A549 (cell line): ENCODE measurements at regions not wholly inside any gene's neighbourhood (a gene's known extent, or its start where the extent isn't known, plus 50 kb on each side); places are given as distances from the start of the nearest gene placed in this dataset.

Experiments
- ATAC-seq, 2 experiments: fragments of 200-7000 bp in 1 of 2; fragments of >200 bp in 1 of 2; cut with Nextera tagmentation in 1 of 2; cut with Tn5 transposase in 1 of 2; 3 replicates each; pipeline versions ENCODE4 v1.8.0 to v1.9.1; 2018 to 2020; ENCODE audit warnings: mild to moderate bottlenecking in 1 of 2, moderate library complexity in 1 of 2
- CTCF ChIA-PET: fragments of 300-600 bp; sonication (Branson Sonifier 250); formaldehyde crosslinking; extraction: SDS; loops from one replicate; lab custom pipeline; 2021; ENCODE audit warnings: antibody characterized with exemption, inconsistent platforms; lab: Yijun Ruan, JAX
- POLR2A ChIA-PET: fragments of 350-600 bp; formaldehyde crosslinking; extraction: SDS; loops from one replicate; lab custom pipeline; 2021; ENCODE audit warnings: antibody characterized with exemption, inconsistent platforms; lab: Yijun Ruan, JAX
- DNase-seq, 2 experiments: peaks; one replicate each; pipeline versions ENCODE4 v3.0.0 to v3.0.0-alpha.2; 2011 to 2016; ENCODE audit warnings: low read depth in 1 of 2, low spot score in 1 of 2
- FAIRE-seq: peaks from 2 replicates; lab custom pipeline; 2011; peaks lifted over from hg19 to GRCh38; lab: Jason Lieb, UNC
- H3K27ac ChIP-seq, 2 experiments: fragments of >200 bp; sonication (Bioruptor Twin); formaldehyde crosslinking; 3 replicates each; pipeline ENCODE4 v1.5.1; 2016 to 2017
- H3K4me1 ChIP-seq: fragments of >200 bp; sonication (Bioruptor Twin); formaldehyde crosslinking; 3 replicates; pipeline ENCODE4 v1.6.1; 2016
- H3K4me2 ChIP-seq: fragments of >200 bp; sonication (Bioruptor Twin); formaldehyde crosslinking; 3 replicates; pipeline ENCODE4 v1.6.1; 2016
- H3K4me3 ChIP-seq: fragments of >200 bp; sonication (Bioruptor Twin); formaldehyde crosslinking; 3 replicates; pipeline ENCODE4 v1.5.1; 2016
- H3K9me3 ChIP-seq: fragments of >200 bp; sonication (Bioruptor Twin); formaldehyde crosslinking; 3 replicates; pipeline ENCODE4 v1.6.1; 2016
- CBX2 ChIP-seq: fragments of 200-600 bp; sonication (generic); IDR thresholded peaks from 2 replicates; pipeline ENCODE4 v1.6.1; 2016; ENCODE audit warnings: low read depth, mild to moderate bottlenecking, borderline replicate concordance
- EHMT2 ChIP-seq: fragments of 200-600 bp; sonication (generic); IDR thresholded peaks from 2 replicates; pipeline ENCODE4 v1.6.1; 2016; ENCODE audit warnings: antibody characterized with exemption, low read depth, mild to moderate bottlenecking, moderate library complexity
- EP300 ChIP-seq, 2 experiments: fragments of >200 bp; sonication (Bioruptor Twin); formaldehyde crosslinking; IDR thresholded peaks; 2 replicates in 1 of 2; 3 replicates in 1 of 2; pipeline ENCODE4 v1.6.1; 2016 to 2017
- FOSB ChIP-seq: fragments of 250-450 bp; sonication (Bioruptor Pico); IDR thresholded peaks from 2 replicates; pipeline ENCODE4 v1.5.0; 2020; ENCODE audit warnings: mild to moderate bottlenecking, moderate library complexity
- HDAC2 ChIP-seq: fragments of 200-600 bp; sonication (generic); IDR thresholded peaks from 2 replicates; pipeline ENCODE4 v1.6.1; 2016
- HES2 ChIP-seq: fragments of >200 bp; sonication (Bioruptor Twin); formaldehyde crosslinking; IDR thresholded peaks from 2 replicates; pipeline ENCODE4 v1.6.1; 2016
- HOXA7 ChIP-seq: fragments of 250-450 bp; sonication (Bioruptor Pico); IDR thresholded peaks from 2 replicates; pipeline ENCODE4 v1.5.0; 2020; ENCODE audit warnings: mild to moderate bottlenecking, moderate library complexity
- MAZ ChIP-seq: fragments of 150-350 bp; IDR thresholded peaks from 2 replicates; pipeline ENCODE4 v1.6.1; 2014; ENCODE audit warnings: antibody characterized with exemption, low read depth, low read length, borderline replicate concordance
- MYC ChIP-seq: IDR thresholded peaks from 2 replicates; pipeline ENCODE4 v1.6.1; 2012; ENCODE audit warnings: mild to moderate bottlenecking, inconsistent platforms, low read length, improper control_type of control experiment, borderline replicate concordance
- NPAS2 ChIP-seq: fragments of 250-450 bp; sonication (Bioruptor Pico); IDR thresholded peaks from 2 replicates; pipeline ENCODE4 v1.8.0; 2022; ENCODE audit warnings: mild to moderate bottlenecking, moderate library complexity, borderline replicate concordance
- PBX3 ChIP-seq: IDR thresholded peaks from 2 replicates; pipeline ENCODE4 v1.6.1; 2012
- RFX5 ChIP-seq: fragments of 450-650 bp; IDR thresholded peaks from 2 replicates; pipeline ENCODE4 v1.7.1; 2014; ENCODE audit warnings: antibody characterized with exemption, mild to moderate bottlenecking, moderate library complexity
- RNF2 ChIP-seq: fragments of 200-600 bp; sonication (generic); IDR thresholded peaks from 2 replicates; pipeline ENCODE4 v1.6.1; 2016; ENCODE audit warnings: low read depth, mild to moderate bottlenecking, antibody characterized with exemption, moderate library complexity, borderline replicate concordance
- SMC3 ChIP-seq: fragments of >200 bp; sonication (Bioruptor Twin); formaldehyde crosslinking; IDR thresholded peaks from 3 replicates; pipeline ENCODE4 v1.6.1; 2018; ENCODE audit warnings: inconsistent platforms
- TP53 ChIP-seq: fragments of 250-450 bp; sonication (Bioruptor Pico); IDR thresholded peaks from 2 replicates; pipeline ENCODE4 v1.5.0; 2021; ENCODE audit warnings: mild to moderate bottlenecking, moderate library complexity
- ZNF302 ChIP-seq: fragments of 250-450 bp; sonication (Bioruptor Pico); IDR thresholded peaks from 2 replicates; pipeline ENCODE4 v1.9.0; 2021; ENCODE audit warnings: inconsistent platforms, mild to moderate bottlenecking, moderate library complexity
- ZSCAN20 ChIP-seq: fragments of 250-450 bp; sonication (Bioruptor Pico); IDR thresholded peaks from 2 replicates; pipeline ENCODE4 v1.8.0; 2022; ENCODE audit warnings: mild to moderate bottlenecking, moderate library complexity
- WGBS: methylation state at CpG from one replicate; pipeline ENCODE4 v1.1.6; 2017; ENCODE audit errors: missing lambda C conversion rate; 5-methylcytosine and 5-hydroxymethylcytosine counted together
- TF ChIP-seq, protein P1 (sequence below): fragments of >200 bp; sonication (Bioruptor Twin); formaldehyde crosslinking; IDR thresholded peaks from 3 replicates; pipeline ENCODE4 v1.5.1; 2016
- TF ChIP-seq, protein P2 (sequence below): fragments of 450-650 bp; IDR thresholded peaks from 2 replicates; pipeline ENCODE4 v1.6.1; 2014; ENCODE audit warnings: antibody characterized with exemption
- TF ChIP-seq, protein P3 (sequence below): IDR thresholded peaks from 2 replicates; pipeline ENCODE4 v1.6.1; 2012
- TF ChIP-seq, protein P4 (sequence below): fragments of 250-450 bp; sonication (Bioruptor Pico); IDR thresholded peaks from 2 replicates; pipeline ENCODE4 v1.5.0; 2020; ENCODE audit warnings: low read depth, mild to moderate bottlenecking, moderate library complexity

GRCh38 chr5:159704160-159704559, 212.1 kb upstream of the ADRA1B start:
- H3K9me3 ChIP-seq = peaks cover 13% of the 10 kb centered on the region; the same call in 2 of the 3 replicates
- ChIA-PET POLR2A (no interaction called here), CTCF (interaction anchor here (1.0 kb wide), 1 partner anchor 9 kb away, joined by 3 read pairs; no protein-coding TSS in a partner anchor)
- TF ChIP-seq PBX3 = no peak
- TF ChIP-seq RNF2 = no peak
- no peak for TF ChIP-seq CBX2
- no peak for TF ChIP-seq TP53 (CRISPR knock-in tag)
- TF ChIP-seq HOXA7 = no peak
- TF ChIP-seq MYC = no peak
- TF ChIP-seq, protein P1, sequence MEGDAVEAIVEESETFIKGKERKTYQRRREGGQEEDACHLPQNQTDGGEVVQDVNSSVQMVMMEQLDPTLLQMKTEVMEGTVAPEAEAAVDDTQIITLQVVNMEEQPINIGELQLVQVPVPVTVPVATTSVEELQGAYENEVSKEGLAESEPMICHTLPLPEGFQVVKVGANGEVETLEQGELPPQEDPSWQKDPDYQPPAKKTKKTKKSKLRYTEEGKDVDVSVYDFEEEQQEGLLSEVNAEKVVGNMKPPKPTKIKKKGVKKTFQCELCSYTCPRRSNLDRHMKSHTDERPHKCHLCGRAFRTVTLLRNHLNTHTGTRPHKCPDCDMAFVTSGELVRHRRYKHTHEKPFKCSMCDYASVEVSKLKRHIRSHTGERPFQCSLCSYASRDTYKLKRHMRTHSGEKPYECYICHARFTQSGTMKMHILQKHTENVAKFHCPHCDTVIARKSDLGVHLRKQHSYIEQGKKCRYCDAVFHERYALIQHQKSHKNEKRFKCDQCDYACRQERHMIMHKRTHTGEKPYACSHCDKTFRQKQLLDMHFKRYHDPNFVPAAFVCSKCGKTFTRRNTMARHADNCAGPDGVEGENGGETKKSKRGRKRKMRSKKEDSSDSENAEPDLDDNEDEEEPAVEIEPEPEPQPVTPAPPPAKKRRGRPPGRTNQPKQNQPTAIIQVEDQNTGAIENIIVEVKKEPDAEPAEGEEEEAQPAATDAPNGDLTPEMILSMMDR = no peak
- TF ChIP-seq EHMT2 = no peak
- no peak for TF ChIP-seq HES2
- TF ChIP-seq, protein P2, sequence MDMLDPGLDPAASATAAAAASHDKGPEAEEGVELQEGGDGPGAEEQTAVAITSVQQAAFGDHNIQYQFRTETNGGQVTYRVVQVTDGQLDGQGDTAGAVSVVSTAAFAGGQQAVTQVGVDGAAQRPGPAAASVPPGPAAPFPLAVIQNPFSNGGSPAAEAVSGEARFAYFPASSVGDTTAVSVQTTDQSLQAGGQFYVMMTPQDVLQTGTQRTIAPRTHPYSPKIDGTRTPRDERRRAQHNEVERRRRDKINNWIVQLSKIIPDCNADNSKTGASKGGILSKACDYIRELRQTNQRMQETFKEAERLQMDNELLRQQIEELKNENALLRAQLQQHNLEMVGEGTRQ = no peak
- no peak overlapping the region for H3K4me3 ChIP-seq
- no peak overlapping the region for H3K27ac ChIP-seq
- ATAC-seq (no peak), FAIRE-seq (no peak), DNase-seq (no peak)
- WGBS = 48% methylated on average over 3 of the region's 3 CpGs
- H3K4me2 ChIP-seq = no peak overlapping the region
- H3K4me1 ChIP-seq = 0 out of 3 replicates have a peak, but pooled peaks cover 6% of the 10 kb centered on the region

DNA sequence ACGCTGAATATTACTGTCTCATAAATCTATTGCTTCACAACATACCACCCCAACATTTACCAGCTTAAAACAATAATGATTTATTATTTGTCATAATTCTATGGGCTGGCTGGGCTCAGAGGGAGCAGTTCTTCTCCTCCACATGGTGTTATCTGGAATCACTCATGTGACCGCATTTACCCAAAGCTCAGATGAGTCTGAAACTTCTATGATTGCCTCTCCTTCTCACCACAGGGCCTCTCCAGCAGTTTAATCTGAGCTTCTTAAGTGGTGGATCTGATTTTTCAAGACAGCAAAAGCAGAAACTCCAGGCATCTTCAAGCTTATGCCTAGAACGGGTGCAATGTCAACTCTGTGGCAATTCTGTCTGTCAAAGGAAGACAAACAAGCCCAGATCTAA, 210.3 kb upstream of the ADRA1B start:
- no peak for ATAC-seq
- H3K4me1 ChIP-seq = 0 out of 3 replicates have a peak, but pooled peaks cover 6% of the 10 kb centered on the region
- H3K9me3 ChIP-seq = peaks cover 13% of the 10 kb centered on the region; the same call in 2 of the 3 replicates
- TF ChIP-seq, protein P3, sequence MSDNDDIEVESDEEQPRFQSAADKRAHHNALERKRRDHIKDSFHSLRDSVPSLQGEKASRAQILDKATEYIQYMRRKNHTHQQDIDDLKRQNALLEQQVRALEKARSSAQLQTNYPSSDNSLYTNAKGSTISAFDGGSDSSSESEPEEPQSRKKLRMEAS = no peak
- TF ChIP-seq HDAC2 (no peak), RFX5 (no peak), NPAS2 (CRISPR knock-in tag) (no peak), MAZ (no peak), CBX2 (no peak), HOXA7 (no peak), ZSCAN20 (CRISPR knock-in tag) (no peak), FOSB (CRISPR knock-in tag) (no peak), SMC3 (no peak), ZNF302 (CRISPR knock-in tag) (no peak), EP300 (IDR thresholded peaks at IDR 0.05) (no peak)
- TF ChIP-seq, protein P4, sequence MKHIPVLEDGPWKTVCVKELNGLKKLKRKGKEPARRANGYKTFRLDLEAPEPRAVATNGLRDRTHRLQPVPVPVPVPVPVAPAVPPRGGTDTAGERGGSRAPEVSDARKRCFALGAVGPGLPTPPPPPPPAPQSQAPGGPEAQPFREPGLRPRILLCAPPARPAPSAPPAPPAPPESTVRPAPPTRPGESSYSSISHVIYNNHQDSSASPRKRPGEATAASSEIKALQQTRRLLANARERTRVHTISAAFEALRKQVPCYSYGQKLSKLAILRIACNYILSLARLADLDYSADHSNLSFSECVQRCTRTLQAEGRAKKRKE (CRISPR knock-in tag) = no peak
- TF ChIP-seq, all 56 proteins: peak for 0
- DNase-seq (no peak), FAIRE-seq (no peak)
- Histone ChIP-seq H3K4me2 (no peak overlapping the region), H3K4me3 (no peak overlapping the region), H3K27ac (no peak overlapping the region)
- WGBS = 92% methylated on average over 3 of the region's 3 CpGs
- POLR2A ChIA-PET = no interaction called here
- CTCF ChIA-PET = no interaction called here
